ENCODE measurements at regions not wholly inside any gene's neighbourhood (a gene's known extent, or its start where the extent isn't known, plus 50 kb on each side); places are given as distances from the start of the nearest gene placed in this dataset.
"Not testable (repeated sequence)": the region's sequence is repeated elsewhere in the genome, so short reads cannot be mapped to it uniquely, and the experiment has no call there.

- no peak for DNase-seq
Observed at GRCh38 chr9:75685062-75685461, 205.4 kb upstream of the PCSK5 start.

GRCh38 chr9:75687359-75687953, 203.0 kb upstream of the PCSK5 start:
- no peak for DNase-seq

GRCh38 chr9:75690551-75690950, 199.9 kb upstream of the PCSK5 start:
- DNase-seq = not testable (repeated sequence)

- DNase-seq = no peak
Observed at GRCh38 chr9:75691408-75691807, 199.1 kb upstream of the PCSK5 start.

GRCh38 chr9:75692309-75692708, 198.2 kb upstream of the PCSK5 start:
- DNase-seq = no peak

- DNase-seq = no peak
Observed at GRCh38 chr9:75695921-75696320, 194.6 kb upstream of the PCSK5 start.

- DNase-seq = no peak
Observed at GRCh38 chr9:75699017-75699416, 191.5 kb upstream of the PCSK5 start.

GRCh38 chr9:75699625-75700251, 190.7 kb upstream of the PCSK5 start:
- no peak for DNase-seq

- no peak for DNase-seq
Observed at GRCh38 chr9:75700252-75700640, 190.2 kb upstream of the PCSK5 start.

GRCh38 chr9:75707191-75707590, 183.3 kb upstream of the PCSK5 start:
- no peak for DNase-seq

GRCh38 chr9:75709698-75710097, 180.8 kb upstream of the PCSK5 start:
- DNase-seq = no peak

GRCh38 chr9:75712700-75713099, 177.8 kb upstream of the PCSK5 start:
- DNase-seq = no peak

GRCh38 chr9:75713335-75713734, 177.1 kb upstream of the PCSK5 start:
- no peak for DNase-seq

GRCh38 chr9:75715360-75715759, 175.1 kb upstream of the PCSK5 start:
- no peak for DNase-seq

- DNase-seq = no peak
Observed at GRCh38 chr9:75718677-75719076, 171.8 kb upstream of the PCSK5 start.

- no peak for DNase-seq
Observed at GRCh38 chr9:75728391-75728790, 162.1 kb upstream of the PCSK5 start.

- DNase-seq = no peak
Observed at GRCh38 chr9:75734802-75735201, 155.7 kb upstream of the PCSK5 start.

- no peak for DNase-seq
Observed at GRCh38 chr9:75739884-75740611, 150.4 kb upstream of the PCSK5 start.

- no peak for DNase-seq
Observed at GRCh38 chr9:75743855-75744254, 146.6 kb upstream of the PCSK5 start.

GRCh38 chr9:75754080-75754479, 136.4 kb upstream of the PCSK5 start:
- no peak for DNase-seq

GRCh38 chr9:75775166-75775565, 115.3 kb upstream of the PCSK5 start:
- DNase-seq = no peak

GRCh38 chr9:75775966-75776691, 114.3 kb upstream of the PCSK5 start:
- DNase-seq = no peak

GRCh38 chr9:75780185-75780584, 110.3 kb upstream of the PCSK5 start:
- no peak for DNase-seq

Measured in right kidney (tissue), 1 donor.